ENCODE measurements at regions not wholly inside any gene's neighbourhood (a gene's known extent, or its start where the extent isn't known, plus 50 kb on each side); places are given as distances from the start of the nearest gene placed in this dataset.

DNA sequence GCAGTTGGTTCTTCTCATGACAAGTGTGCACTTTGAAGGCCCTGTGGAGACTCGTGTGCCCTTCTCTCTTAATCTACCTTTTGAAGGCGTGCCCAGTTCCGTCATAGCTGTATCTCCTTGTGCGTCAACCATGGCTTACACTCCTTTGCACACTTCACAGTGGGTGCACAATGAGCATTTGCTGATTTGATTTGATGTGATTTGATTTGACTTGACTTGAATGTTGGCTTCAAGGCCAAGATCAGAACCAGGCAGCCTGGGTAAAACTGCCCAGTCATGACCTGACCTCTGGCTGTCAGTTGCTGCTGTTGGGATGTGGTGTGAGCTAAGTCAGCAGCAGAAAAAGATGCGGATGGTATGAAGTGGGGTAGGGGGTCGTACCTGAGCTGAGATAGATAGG, 670.3 kb upstream of the HS6ST1 start:
- DNase-seq (ENCODE audit: low read depth, low spot score) = no peak
- in situ Hi-C loops (cut with HindIII; ENCODE audit: low sequenced_read_pairs) = no loop called here
- TF ChIP-seq, protein P1, sequence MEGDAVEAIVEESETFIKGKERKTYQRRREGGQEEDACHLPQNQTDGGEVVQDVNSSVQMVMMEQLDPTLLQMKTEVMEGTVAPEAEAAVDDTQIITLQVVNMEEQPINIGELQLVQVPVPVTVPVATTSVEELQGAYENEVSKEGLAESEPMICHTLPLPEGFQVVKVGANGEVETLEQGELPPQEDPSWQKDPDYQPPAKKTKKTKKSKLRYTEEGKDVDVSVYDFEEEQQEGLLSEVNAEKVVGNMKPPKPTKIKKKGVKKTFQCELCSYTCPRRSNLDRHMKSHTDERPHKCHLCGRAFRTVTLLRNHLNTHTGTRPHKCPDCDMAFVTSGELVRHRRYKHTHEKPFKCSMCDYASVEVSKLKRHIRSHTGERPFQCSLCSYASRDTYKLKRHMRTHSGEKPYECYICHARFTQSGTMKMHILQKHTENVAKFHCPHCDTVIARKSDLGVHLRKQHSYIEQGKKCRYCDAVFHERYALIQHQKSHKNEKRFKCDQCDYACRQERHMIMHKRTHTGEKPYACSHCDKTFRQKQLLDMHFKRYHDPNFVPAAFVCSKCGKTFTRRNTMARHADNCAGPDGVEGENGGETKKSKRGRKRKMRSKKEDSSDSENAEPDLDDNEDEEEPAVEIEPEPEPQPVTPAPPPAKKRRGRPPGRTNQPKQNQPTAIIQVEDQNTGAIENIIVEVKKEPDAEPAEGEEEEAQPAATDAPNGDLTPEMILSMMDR (IDR thresholded peaks at IDR 0.05; ENCODE audit: low read depth, low read length) = no peak
- H3K4me3 ChIP-seq (ENCODE audit: low read depth, low read length) = no peak overlapping the region

DNA sequence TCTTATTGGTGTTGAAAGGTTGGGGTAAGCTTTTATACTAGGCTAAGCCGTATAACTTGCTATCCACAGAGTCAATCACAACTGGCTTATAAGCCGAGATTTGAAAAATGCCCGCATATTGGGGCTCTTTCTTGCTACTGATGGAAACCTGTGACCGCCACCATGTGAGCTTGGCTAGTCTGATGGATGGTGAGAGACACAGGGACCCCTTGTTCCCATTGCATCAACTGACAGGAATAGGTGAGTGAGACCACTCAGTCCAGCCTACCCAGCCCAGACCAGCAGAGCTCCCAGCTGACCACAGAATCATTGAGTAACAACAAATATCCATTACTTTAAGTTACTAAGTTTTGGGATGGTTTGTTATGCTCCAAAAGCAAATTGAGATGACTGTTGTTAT, 676.4 kb upstream of the HS6ST1 start:
- H3K4me3 ChIP-seq (ENCODE audit: low read depth, low read length) = no peak overlapping the region
- no peak for DNase-seq (ENCODE audit: low read depth, low spot score)
- in situ Hi-C loops (cut with HindIII; ENCODE audit: low sequenced_read_pairs) = no loop called here
- TF ChIP-seq, protein P1 (IDR thresholded peaks at IDR 0.05; ENCODE audit: low read depth, low read length) = no peak

DNA sequence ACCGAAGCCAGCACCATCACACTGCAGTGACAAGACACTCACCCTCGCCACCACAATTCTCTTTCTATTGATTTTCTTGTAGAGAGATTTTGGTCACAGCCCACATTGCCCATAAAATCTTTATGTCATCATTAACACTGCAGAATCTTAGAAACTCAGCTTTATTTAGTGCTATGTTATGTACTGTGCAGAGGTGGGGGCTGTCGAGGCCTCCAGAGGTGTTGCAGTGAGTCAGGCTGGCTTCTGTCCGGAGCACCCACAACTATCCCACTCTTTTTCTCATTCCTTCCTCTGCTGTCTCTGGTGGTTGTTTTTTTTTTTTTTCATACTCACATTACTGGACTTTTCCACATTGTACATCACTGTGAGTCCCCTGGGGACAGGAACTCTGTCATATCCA, 677.4 kb upstream of the HS6ST1 start:
- H3K4me3 ChIP-seq (ENCODE audit: low read depth, low read length) = no peak overlapping the region
- DNase-seq (ENCODE audit: low read depth, low spot score) = no peak
- TF ChIP-seq, protein P1 (IDR thresholded peaks at IDR 0.05; ENCODE audit: low read depth, low read length) = no peak
- in situ Hi-C loops (cut with HindIII; ENCODE audit: low sequenced_read_pairs) = no loop called here

DNA sequence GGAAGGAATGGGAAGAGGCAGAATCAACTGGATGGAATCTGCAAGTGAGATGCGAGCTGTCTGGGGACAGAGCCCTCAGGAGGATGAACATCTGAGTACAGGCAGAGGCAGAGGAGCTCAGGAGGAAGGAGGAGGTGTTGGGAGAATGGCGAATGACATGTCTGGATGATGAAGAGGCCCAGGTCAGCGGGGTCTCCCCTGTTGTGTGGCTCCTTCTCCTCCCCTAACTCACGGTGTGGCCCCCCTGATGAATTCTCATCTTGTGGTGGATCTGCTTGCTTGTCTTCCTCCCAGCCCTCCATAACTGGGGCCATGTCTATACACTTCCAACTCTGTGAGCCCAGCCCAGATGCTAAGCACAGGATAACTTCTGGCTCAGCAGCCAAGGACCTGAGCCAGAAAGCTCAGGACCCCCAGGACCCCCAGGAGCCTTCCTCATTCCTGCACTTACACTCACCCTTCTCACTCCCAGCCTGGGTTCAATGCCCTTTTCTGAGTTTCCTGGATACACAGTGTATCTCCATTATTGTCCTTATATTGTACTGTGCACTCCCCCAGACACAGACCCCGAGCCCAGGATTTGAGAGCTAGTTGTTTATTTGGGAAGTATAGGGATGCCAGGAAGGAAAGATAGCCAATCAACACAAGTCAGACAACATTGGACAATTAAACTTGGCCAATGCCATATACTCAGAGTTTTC, 678.6 kb upstream of the HS6ST1 start:
- TF ChIP-seq, protein P1 (IDR thresholded peaks at IDR 0.05; ENCODE audit: low read depth, low read length) = no peak
- DNase-seq (ENCODE audit: low read depth, low spot score) = no peak
- in situ Hi-C loops (cut with HindIII; ENCODE audit: low sequenced_read_pairs) = no loop called here
- no peak overlapping the region for H3K4me3 ChIP-seq (ENCODE audit: low read depth, low read length)

DNA sequence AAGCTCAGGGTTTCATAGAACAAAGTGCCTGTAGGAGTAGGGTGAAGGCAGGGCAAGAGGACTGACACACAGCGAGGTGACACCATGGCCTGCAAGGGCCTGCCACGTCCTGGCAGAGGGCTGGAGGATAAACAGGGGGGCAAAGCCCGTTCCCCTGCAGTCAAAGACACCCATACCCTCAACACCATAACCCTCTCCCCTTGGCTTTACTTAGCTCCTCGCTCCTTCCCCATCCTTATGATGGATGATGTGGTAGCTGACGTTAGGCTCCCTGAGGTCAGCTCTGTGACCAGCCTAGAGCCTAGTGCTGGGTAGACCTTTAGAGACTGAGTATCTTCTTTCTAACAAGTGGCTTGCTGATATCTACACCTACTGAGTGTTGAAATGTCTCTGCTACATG, 683.3 kb upstream of the HS6ST1 start:
- in situ Hi-C loops (cut with HindIII; ENCODE audit: low sequenced_read_pairs) = no loop called here

DNA sequence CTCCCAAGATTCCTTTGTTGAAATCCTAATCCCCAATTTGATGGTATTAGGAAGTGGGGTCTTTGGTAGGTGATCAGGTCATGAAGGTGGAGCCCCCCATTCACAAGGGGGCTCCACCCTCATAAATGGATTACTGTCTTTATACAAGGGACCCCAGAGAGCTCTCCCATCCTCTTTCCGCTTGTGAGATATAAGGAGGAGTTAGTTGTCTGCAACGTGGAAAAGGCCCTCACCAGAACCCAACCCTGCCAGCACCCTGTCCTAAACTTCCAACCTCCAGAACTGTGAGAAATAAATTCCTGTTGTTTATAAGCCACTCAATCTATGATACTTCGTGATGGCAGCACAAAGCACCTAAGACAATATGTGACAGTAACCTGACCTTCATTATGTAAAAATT, 684.1 kb upstream of the HS6ST1 start:
- TF ChIP-seq, protein P1 (IDR thresholded peaks at IDR 0.05; ENCODE audit: low read depth, low read length) = no peak
- in situ Hi-C loops (cut with HindIII; ENCODE audit: low sequenced_read_pairs) = no loop called here
- DNase-seq (ENCODE audit: low read depth, low spot score) = no peak
- H3K4me3 ChIP-seq (ENCODE audit: low read depth, low read length) = no peak overlapping the region

More for the DNA sequence above, 683.3 kb upstream of the HS6ST1 start:
- TF ChIP-seq, protein P1 (IDR thresholded peaks at IDR 0.05; ENCODE audit: low read depth, low read length) = no peak
- H3K4me3 ChIP-seq (ENCODE audit: low read depth, low read length) = no peak overlapping the region
- DNase-seq (ENCODE audit: low read depth, low spot score) = no peak
